PC-9 (cell line): ENCODE measurements at regions not wholly inside any gene's neighbourhood (a gene's known extent, or its start where the extent isn't known, plus 50 kb on each side); places are given as distances from the start of the nearest gene placed in this dataset.

Experiments
- CTCF ChIP-seq: fragments of 200-600 bp; sonication (generic); conservative IDR thresholded peaks from 2 replicates; pipeline ENCODE4 v1.6.1; 2017; ENCODE audit warnings: mixed run types, antibody characterized with exemption, mild to moderate bottlenecking, moderate library complexity
- EZH2 ChIP-seq: fragments of 200-600 bp; sonication (generic); IDR thresholded peaks from 2 replicates; pipeline ENCODE4 v1.8.0; 2017; ENCODE audit warnings: antibody characterized with exemption, low read depth

- TF ChIP-seq CTCF (no peak), EZH2 (no peak)
Observed at GRCh38 chr22:26990503-26991189, 333.3 kb downstream of the MIAT start.
